ENCODE measurements at regions not wholly inside any gene's neighbourhood (a gene's known extent, or its start where the extent isn't known, plus 50 kb on each side); places are given as distances from the start of the nearest gene placed in this dataset.
A peak's percentile ranks its signal among the peaks of the same experiment; 100 is the strongest.
"Not testable (repeated sequence)": the region's sequence is repeated elsewhere in the genome, so short reads cannot be mapped to it uniquely, and the experiment has no call there.

- no peaks in the 10 kb centered on the region for H3K4me1 ChIP-seq
- no peaks in the 10 kb centered on the region for H3K27me3 ChIP-seq (ENCODE audit: insufficient read depth in 3 of 3, low read length in 2 of 3)
- DNase-seq (no peak), ATAC-seq (no peak)
- intact Hi-C loops (cut with DNase I): no loop called here
- no peaks in the 10 kb centered on the region for H3K36me3 ChIP-seq (ENCODE audit: insufficient read depth in 1 of 2, low read depth in 1 of 2)
- 37 to 44% (median 37%) methylated on average over 2 of the region's 2 CpGs for WGBS, 3 donors
- no peaks in the 10 kb centered on the region for H3K9me3 ChIP-seq
- H3K27ac ChIP-seq: no peak overlapping the region
- H3K4me3 ChIP-seq: no peak overlapping the region
- no peak for TF ChIP-seq CTCF (IDR thresholded peaks at IDR 0.05)
Measured at GRCh38 chr1:66468722-66469121, 65.2 kb upstream of the SGIP1 start.

- no peak for ATAC-seq
- peak in 1 of 2 donors; percentile 53 for DNase-seq
- Histone ChIP-seq H3K27ac (no peak overlapping the region), H3K4me3 (no peak overlapping the region), H3K4me1 (no peaks in the 10 kb centered on the region), H3K36me3 (ENCODE audit: insufficient read depth in 1 of 2, low read depth in 1 of 2) (no peaks in the 10 kb centered on the region), H3K9me3 (no peaks in the 10 kb centered on the region), H3K27me3 (ENCODE audit: insufficient read depth in 3 of 3, low read length in 2 of 3) (no peaks in the 10 kb centered on the region)
- intact Hi-C loops (cut with DNase I): no loop called here
- 58 to 75% (median 62%) methylated on average over 2 of the region's 2 CpGs for WGBS, 3 donors
- TF ChIP-seq CTCF (IDR thresholded peaks at IDR 0.05): no peak
Measured at GRCh38 chr1:66475940-66476339, 58.0 kb upstream of the SGIP1 start.

DNA sequence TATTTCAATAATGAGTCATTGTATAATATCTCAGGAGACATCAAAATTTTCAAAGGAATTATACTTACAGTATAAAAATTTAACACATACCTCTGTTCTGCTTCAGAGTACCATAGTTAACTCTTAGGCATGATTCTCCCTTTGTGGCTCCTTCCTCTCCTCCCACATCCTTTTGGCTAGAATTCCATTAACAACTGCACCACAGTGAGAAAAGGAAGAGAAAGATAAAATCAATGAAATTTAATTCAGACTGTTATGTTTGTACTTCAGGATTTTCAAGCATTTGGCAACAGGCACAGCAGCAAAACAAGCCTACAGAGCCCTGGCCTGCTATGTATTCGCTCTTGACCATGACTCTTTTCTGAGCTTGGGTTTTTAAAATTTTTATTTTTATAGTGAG lies 57.2 kb upstream of the SGIP1 start:
- Histone ChIP-seq H3K9me3 (no peaks in the 10 kb centered on the region), H3K27me3 (ENCODE audit: insufficient read depth in 3 of 3, low read length in 2 of 3) (no peaks in the 10 kb centered on the region), H3K27ac (no peak overlapping the region), H3K4me3 (no peak overlapping the region), H3K4me1 (no peaks in the 10 kb centered on the region), H3K36me3 (ENCODE audit: insufficient read depth in 1 of 2, low read depth in 1 of 2) (no peaks in the 10 kb centered on the region)
- TF ChIP-seq CTCF (IDR thresholded peaks at IDR 0.05): no peak
- ATAC-seq (no peak), DNase-seq (no peak)
- 93 to 97% (median 97%) methylated on average over 1 of the region's 1 CpG for WGBS, 3 donors
- intact Hi-C loops (cut with DNase I): no loop called here

GRCh38 chr1:66478116-66478515 lies 55.8 kb upstream of the SGIP1 start:
- Histone ChIP-seq H3K4me3 (no peak overlapping the region), H3K36me3 (ENCODE audit: insufficient read depth in 1 of 2, low read depth in 1 of 2) (no peaks in the 10 kb centered on the region), H3K9me3 (no peaks in the 10 kb centered on the region), H3K4me1 (no peaks in the 10 kb centered on the region), H3K27me3 (ENCODE audit: insufficient read depth in 3 of 3, low read length in 2 of 3) (no peaks in the 10 kb centered on the region), H3K27ac (no peak overlapping the region)
- ATAC-seq (no peak), DNase-seq (no peak)
- WGBS, 3 donors: 92 to 96% (median 92%) methylated on average over 7 of the region's 7 CpGs
- TF ChIP-seq CTCF (IDR thresholded peaks at IDR 0.05): no peak
- intact Hi-C loops (cut with DNase I): no loop called here

GRCh38 chr1:66480162-66480561 lies 53.8 kb upstream of the SGIP1 start:
- H3K27ac ChIP-seq: no peak overlapping the region
- H3K4me1 ChIP-seq: no peaks in the 10 kb centered on the region
- TF ChIP-seq CTCF (IDR thresholded peaks at IDR 0.05): no peak
- no peaks in the 10 kb centered on the region for H3K9me3 ChIP-seq
- intact Hi-C loops (cut with DNase I): no loop called here
- H3K4me3 ChIP-seq: no peak overlapping the region
- no peak for ATAC-seq
- no peak for DNase-seq
- no peaks in the 10 kb centered on the region for H3K36me3 ChIP-seq (ENCODE audit: insufficient read depth in 1 of 2, low read depth in 1 of 2)
- H3K27me3 ChIP-seq (ENCODE audit: insufficient read depth in 3 of 3, low read length in 2 of 3): no peaks in the 10 kb centered on the region
- 84 to 89% (median 86%) methylated on average over 3 of the region's 3 CpGs for WGBS, 3 donors

- ATAC-seq; DNase-seq; H3K9me3 ChIP-seq; intact Hi-C loops (cut with DNase I); H3K4me1 ChIP-seq; H3K27me3 ChIP-seq (ENCODE audit: insufficient read depth in 3 of 3, low read length in 2 of 3); H3K4me3 ChIP-seq; H3K36me3 ChIP-seq (ENCODE audit: insufficient read depth in 1 of 2, low read depth in 1 of 2); H3K27ac ChIP-seq: not testable (repeated sequence)
- 72 to 81% (median 81%) methylated on average over 7 to 14 of the region's 15 CpGs for WGBS, 3 donors
Measured at GRCh38 chr1:66481215-66481614, 52.7 kb upstream of the SGIP1 start.

Data from psoas muscle (tissue), 7 donors.